SK-N-SH treated with all-trans-retinoic acid at 6 μM for 48 hours (cell line): ENCODE measurements at regions not wholly inside any gene's neighbourhood (a gene's known extent, or its start where the extent isn't known, plus 50 kb on each side); places are given as distances from the start of the nearest gene placed in this dataset.

Experiments
- CSRNP3 ChIP-seq: fragments of 250-450 bp; sonication (Bioruptor Pico); IDR thresholded peaks from 2 replicates; pipeline ENCODE4 v1.5.1; 2021; ENCODE audit warnings: mild to moderate bottlenecking, moderate library complexity
- PPARA ChIP-seq: fragments of 250-450 bp; sonication (Bioruptor Pico); IDR thresholded peaks from 2 replicates; pipeline ENCODE4 v1.5.0; 2020; ENCODE audit warnings: mild to moderate bottlenecking, borderline replicate concordance

GRCh38 chr10:121352231-121352855, 245.9 kb downstream of the FGFR2 start:
- TF ChIP-seq CSRNP3 (CRISPR knock-in tag) (no peak), PPARA (no peak)
